Stimulated activated CD8-positive, alpha-beta memory T cell treated with anti-CD3 and anti-CD28 coated beads, Interleukin-15, amount 100 ng/mL, for 24 hours (primary cell): ENCODE measurements at regions not wholly inside any gene's neighbourhood (a gene's known extent, or its start where the extent isn't known, plus 50 kb on each side); places are given as distances from the start of the nearest gene placed in this dataset.

Experiments used
- DNase-seq: peaks from one replicate; pipeline ENCODE4 v3.0.0-alpha.2; 2020; ENCODE audit warnings: low read depth

GRCh38 chr21:43274022-43274945 is 105.5 kb downstream of the CRYAA start:
- DNase-seq: no peak

- no peak for DNase-seq
These were observed 104.9 kb downstream of the CRYAA start for GRCh38 chr21:43273708-43274021.

GRCh38 chr21:43273016-43273707 is 104.4 kb downstream of the CRYAA start:
- no peak for DNase-seq

DNA sequence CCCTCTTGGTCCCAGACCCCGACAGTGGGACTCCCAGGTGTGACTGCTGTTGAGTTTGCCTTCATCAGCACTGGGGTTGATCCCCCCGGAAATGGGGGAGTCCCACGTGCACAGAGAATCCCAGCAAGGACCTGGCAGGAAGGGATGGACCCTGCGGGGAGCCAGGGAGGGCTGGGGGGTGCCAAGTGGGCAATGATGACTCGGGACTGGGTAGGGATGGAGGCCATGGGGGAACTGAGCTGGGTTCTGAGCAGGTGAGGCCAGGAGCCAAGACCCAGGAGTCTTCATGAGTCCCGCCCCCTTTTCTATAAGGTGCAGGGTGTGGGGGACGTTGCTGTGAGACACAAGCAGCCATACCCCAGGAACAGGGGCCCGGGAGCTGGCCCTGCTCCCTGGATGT is 103.8 kb downstream of the CRYAA start:
- no peak for DNase-seq

- no peak for DNase-seq
These were observed 102.7 kb downstream of the CRYAA start for GRCh38 chr21:43271452-43272020.

DNA sequence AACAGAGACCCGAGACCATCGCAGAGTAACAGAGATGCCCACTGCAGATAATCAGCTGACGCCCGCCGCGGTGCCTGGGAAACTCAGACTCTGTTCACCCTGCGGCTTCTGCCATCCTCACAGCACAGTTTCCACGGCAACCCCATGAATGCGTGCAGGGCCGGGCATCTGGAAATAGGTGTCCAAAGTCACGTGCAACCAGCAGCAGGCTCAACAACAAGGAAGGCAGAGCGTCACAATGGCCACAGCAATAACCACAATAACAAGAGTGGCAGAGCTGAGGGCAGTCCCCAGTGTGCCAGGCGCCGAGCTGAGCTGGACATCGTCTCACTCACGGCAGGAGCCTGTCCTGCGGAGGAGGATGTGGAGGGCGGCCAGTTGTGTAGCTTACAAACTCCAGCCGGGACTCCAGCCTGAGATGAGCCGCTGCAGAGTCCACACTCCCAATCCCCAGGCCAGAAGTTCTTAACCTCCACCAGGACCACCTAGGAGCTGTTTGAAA is 102.0 kb downstream of the CRYAA start:
- no peak for DNase-seq

- no peak for DNase-seq
These were observed 101.3 kb downstream of the CRYAA start for GRCh38 chr21:43269957-43270705.

GRCh38 chr21:43269440-43269839 is 100.6 kb downstream of the CRYAA start:
- no peak for DNase-seq

GRCh38 chr21:43268804-43269186 is 100.0 kb downstream of the CRYAA start:
- no peak for DNase-seq

GRCh38 chr21:43268086-43268803 is 99.4 kb downstream of the CRYAA start:
- no peak for DNase-seq

DNA sequence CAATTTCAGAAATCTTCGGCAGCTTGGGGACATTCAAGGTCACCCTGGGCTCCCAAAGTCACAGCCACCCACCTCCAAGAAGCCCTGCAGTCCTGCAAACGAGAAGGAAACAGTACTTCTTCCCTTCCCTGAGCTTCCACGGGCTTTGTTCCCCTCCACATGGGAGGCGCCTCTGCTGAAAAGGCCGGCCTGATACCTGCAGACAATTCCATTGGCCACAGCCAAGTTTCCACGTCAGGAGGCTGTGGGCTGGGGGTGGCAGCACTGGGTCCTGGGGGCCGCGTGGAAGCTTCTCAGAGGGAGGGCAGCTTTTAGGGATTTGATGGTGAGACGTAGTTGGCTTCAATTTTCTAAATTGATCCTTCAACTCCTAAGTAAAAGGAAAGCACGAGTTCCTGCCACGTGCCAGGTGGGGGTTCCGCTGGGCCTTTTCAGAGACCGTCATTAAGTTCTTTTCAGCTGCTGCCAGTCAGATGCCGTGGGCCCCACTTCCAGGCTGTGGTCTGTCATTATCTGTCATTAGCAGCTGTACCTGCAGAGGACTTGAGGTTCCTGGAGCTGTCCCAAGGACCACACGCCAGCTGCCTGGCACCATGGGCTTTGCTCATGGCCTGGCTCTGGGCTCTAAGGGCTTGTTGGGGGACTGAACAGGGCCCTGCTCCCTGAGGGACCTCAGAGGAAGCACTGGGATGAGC is 98.7 kb downstream of the CRYAA start:
- no peak for DNase-seq

DNA sequence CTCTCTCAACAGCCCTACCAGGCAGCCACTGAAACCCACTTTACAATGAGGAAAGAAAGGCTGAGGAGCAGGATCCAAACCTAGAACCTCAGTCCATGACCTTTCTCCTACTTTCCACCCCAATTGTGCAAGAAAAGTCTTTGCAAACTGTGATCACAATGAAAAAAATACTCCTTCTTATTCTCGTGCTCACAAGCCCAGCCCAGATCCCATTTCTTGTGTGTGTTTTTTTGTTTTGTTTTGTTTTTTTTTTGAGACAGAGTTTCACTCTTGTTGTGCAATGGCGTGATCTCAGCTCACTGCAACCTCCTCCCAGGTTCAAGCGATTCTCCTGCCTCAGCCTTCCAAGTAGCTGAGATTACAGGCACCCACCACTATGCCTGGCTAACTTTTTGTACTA is 97.7 kb downstream of the CRYAA start:
- no peak for DNase-seq

- DNase-seq: no peak
These were observed 93.6 kb downstream of the CRYAA start for GRCh38 chr21:43262427-43262826.
